MM.1S (cell line): ENCODE measurements at regions not wholly inside any gene's neighbourhood (a gene's known extent, or its start where the extent isn't known, plus 50 kb on each side); places are given as distances from the start of the nearest gene placed in this dataset.

ENCODE experiments used
- DNase-seq: peaks from one replicate; pipeline ENCODE4 v3.0.0-alpha.2; 2015
- H2AFZ ChIP-seq: fragments of 300-600 bp; sonication (generic); 2 replicates; pipeline ENCODE4 v1.6.0; 2016; ENCODE audit warnings: antibody characterized with exemption, low read length
- H3F3A ChIP-seq: fragments of 300-600 bp; sonication (generic); 2 replicates; pipeline ENCODE4 v1.6.1; 2016; ENCODE audit warnings: mild to moderate bottlenecking, antibody characterized with exemption, low read length, moderate library complexity, mixed read lengths; ENCODE audit not compliant: insufficient read depth
- H3K27ac ChIP-seq: fragments of 300-600 bp; sonication (generic); 2 replicates; pipeline ENCODE4 v1.5.1; 2016; ENCODE audit warnings: mild to moderate bottlenecking, low read length
- H3K27me3 ChIP-seq: fragments of 300-600 bp; sonication (generic); replicated peaks from 2 replicates; pipeline ENCODE4 v1.6.0; 2016; ENCODE audit warnings: low read length; ENCODE audit not compliant: insufficient read depth
- H3K36me3 ChIP-seq: fragments of 300-600 bp; sonication (generic); replicated peaks from 2 replicates; pipeline ENCODE4 v1.6.1; 2016; ENCODE audit warnings: mild to moderate bottlenecking, low read length, mixed read lengths; ENCODE audit not compliant: insufficient read depth
- H3K4me1 ChIP-seq: fragments of 300-600 bp; sonication (generic); 2 replicates; pipeline ENCODE4 v1.6.1; 2016; ENCODE audit warnings: low read length, mixed read lengths
- H3K4me2 ChIP-seq: fragments of 300-600 bp; sonication (generic); 2 replicates; pipeline ENCODE4 v1.6.0; 2016; ENCODE audit warnings: low read depth, low read length
- H3K4me3 ChIP-seq: fragments of 300-600 bp; sonication (generic); 2 replicates; pipeline ENCODE4 v1.5.1; 2016; ENCODE audit warnings: low read length, mixed read lengths
- H3K79me2 ChIP-seq: fragments of 300-600 bp; sonication (generic); 2 replicates; pipeline ENCODE4 v1.6.1; 2016; ENCODE audit warnings: mixed run types, low read length, mixed read lengths
- H3K9ac ChIP-seq: fragments of 300-600 bp; sonication (generic); 2 replicates; pipeline ENCODE4 v1.6.1; 2016; ENCODE audit warnings: low read length, mixed read lengths
- H3K9me2 ChIP-seq: fragments of 300-600 bp; sonication (generic); replicated peaks from 2 replicates; pipeline ENCODE4 v1.6.1; 2016; ENCODE audit warnings: mild to moderate bottlenecking, low read length, mixed read lengths; ENCODE audit not compliant: insufficient read depth
- H3K9me3 ChIP-seq: fragments of 300-600 bp; sonication (generic); replicated peaks from 2 replicates; pipeline ENCODE4 v1.6.1; 2016; ENCODE audit warnings: mild to moderate bottlenecking, low read length, mixed read lengths; ENCODE audit not compliant: insufficient read depth
- H4K20me1 ChIP-seq: fragments of 300-600 bp; sonication (generic); 2 replicates; pipeline ENCODE4 v1.6.1; 2016; ENCODE audit warnings: mild to moderate bottlenecking, low read length, moderate library complexity, mixed read lengths; ENCODE audit not compliant: insufficient read depth
- EZH2 ChIP-seq: fragments of 300-600 bp; sonication (generic); optimal IDR thresholded peaks from 2 replicates; pipeline ENCODE3; 2017; ENCODE audit warnings: low read depth, mild to moderate bottlenecking, antibody characterized with exemption, low read length, mixed read lengths
- EZH2phosphoT487 ChIP-seq: fragments of 300-600 bp; sonication (generic); IDR thresholded peaks from 2 replicates; pipeline ENCODE4 v1.6.1; 2018; ENCODE audit warnings: antibody characterized with exemption, low read length
- TF ChIP-seq, protein P1 (sequence below): fragments of 300-600 bp; sonication (generic); IDR thresholded peaks from 2 replicates; pipeline ENCODE4 v1.5.1; 2016; ENCODE audit warnings: antibody characterized with exemption, low read length, mixed read lengths

DNA sequence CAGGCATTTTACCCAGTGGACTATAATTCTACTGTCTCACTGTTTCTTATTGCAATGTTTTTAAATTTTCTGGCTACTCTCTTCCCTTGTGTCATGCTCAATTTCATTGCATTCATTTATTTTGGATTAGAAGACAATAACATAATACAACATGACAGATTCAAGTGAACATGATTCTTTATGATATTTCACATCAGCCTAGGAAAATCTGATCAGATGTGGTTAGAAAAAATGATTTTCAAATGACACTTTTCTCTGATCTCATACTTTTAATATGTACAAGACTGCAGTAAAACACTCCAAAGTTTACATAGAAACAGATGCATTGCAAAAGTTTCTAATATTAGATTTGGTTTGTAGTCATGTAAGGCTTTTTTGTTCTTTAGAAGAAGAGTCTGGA lies 586.0 kb downstream of the ACTRT1 start:
- no peak overlapping the region for H3K4me3 ChIP-seq

DNA sequence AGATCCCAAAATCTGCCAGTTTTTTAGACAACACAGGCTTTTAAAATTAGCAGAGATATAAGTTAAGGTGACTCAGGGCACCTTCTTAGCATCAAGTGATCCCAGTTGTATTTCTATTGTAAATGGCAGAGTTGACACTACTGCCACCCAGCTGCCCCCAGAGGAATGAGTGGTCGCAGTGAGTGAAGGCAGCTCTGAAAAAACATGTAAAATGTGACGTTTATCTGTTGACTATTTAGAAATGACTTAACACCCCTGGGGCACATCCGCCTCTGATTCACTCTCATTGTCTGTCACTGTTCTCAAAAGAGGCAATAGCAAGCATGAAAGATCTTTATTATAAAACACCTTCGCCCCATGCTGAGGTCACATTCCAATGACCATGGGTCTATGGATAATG lies 592.4 kb downstream of the ACTRT1 start:
- Histone ChIP-seq H3K27me3 (no peaks in the 10 kb centered on the region), H3K4me1 (no peaks in the 10 kb centered on the region), H3K9me2 (no peaks in the 10 kb centered on the region), H3K9ac (no peak overlapping the region), H3K4me2 (no peak overlapping the region), H3K4me3 (no peak overlapping the region), H3K79me2 (no peaks in the 10 kb centered on the region), H3K27ac (no peak overlapping the region), H3K36me3 (no peaks in the 10 kb centered on the region), H4K20me1 (no peaks in the 10 kb centered on the region), H3F3A (no peaks in the 10 kb centered on the region), H2AFZ (no peak overlapping the region), H3K9me3 (no peaks in the 10 kb centered on the region)
- DNase-seq: no peak
- TF ChIP-seq EZH2 (no peak), EZH2phosphoT487 (no peak)
- TF ChIP-seq, protein P1, sequence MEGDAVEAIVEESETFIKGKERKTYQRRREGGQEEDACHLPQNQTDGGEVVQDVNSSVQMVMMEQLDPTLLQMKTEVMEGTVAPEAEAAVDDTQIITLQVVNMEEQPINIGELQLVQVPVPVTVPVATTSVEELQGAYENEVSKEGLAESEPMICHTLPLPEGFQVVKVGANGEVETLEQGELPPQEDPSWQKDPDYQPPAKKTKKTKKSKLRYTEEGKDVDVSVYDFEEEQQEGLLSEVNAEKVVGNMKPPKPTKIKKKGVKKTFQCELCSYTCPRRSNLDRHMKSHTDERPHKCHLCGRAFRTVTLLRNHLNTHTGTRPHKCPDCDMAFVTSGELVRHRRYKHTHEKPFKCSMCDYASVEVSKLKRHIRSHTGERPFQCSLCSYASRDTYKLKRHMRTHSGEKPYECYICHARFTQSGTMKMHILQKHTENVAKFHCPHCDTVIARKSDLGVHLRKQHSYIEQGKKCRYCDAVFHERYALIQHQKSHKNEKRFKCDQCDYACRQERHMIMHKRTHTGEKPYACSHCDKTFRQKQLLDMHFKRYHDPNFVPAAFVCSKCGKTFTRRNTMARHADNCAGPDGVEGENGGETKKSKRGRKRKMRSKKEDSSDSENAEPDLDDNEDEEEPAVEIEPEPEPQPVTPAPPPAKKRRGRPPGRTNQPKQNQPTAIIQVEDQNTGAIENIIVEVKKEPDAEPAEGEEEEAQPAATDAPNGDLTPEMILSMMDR: no peak

More for the DNA sequence above, 586.0 kb downstream of the ACTRT1 start:
- Histone ChIP-seq H3K27ac (no peak overlapping the region), H3K9ac (no peak overlapping the region), H3K9me2 (no peaks in the 10 kb centered on the region), H3K4me1 (no peaks in the 10 kb centered on the region), H3K9me3 (no peaks in the 10 kb centered on the region), H3K27me3 (no peaks in the 10 kb centered on the region), H3K36me3 (no peaks in the 10 kb centered on the region), H3F3A (no peaks in the 10 kb centered on the region), H4K20me1 (no peaks in the 10 kb centered on the region), H3K79me2 (no peaks in the 10 kb centered on the region), H3K4me2 (no peak overlapping the region), H2AFZ (no peak overlapping the region)
- no peak for TF ChIP-seq EZH2
- TF ChIP-seq EZH2phosphoT487: no peak
- TF ChIP-seq, protein P1: no peak
- no peak for DNase-seq

DNA sequence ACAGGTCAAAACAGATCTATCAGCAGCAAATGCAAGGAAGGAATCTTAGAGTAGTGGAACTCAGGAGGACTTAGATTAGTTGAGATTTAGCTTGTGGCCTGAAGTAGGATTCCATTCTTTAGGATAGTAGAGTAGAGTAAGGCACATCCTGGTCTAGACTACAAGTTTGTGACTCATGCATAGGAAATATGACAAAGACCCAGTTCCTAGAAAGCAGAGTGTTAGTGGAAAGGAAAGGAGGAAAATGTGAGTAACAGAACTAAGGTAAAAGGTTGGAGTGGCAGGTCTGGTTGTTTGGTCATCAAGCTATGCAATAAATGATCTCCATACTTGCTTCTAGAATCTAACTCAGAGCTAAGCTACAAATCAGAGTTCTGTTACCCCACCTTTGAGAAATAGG lies 595.0 kb downstream of the ACTRT1 start:
- H3K79me2 ChIP-seq: no peaks in the 10 kb centered on the region
- H3K9ac ChIP-seq: no peak overlapping the region
- no peak overlapping the region for H3K27ac ChIP-seq
- no peaks in the 10 kb centered on the region for H3K27me3 ChIP-seq
- no peaks in the 10 kb centered on the region for H3K36me3 ChIP-seq
- H3K4me2 ChIP-seq: no peak overlapping the region
- H3K9me2 ChIP-seq: no peaks in the 10 kb centered on the region
- H3K9me3 ChIP-seq: no peaks in the 10 kb centered on the region
- H3K4me3 ChIP-seq: no peak overlapping the region
- no peaks in the 10 kb centered on the region for H3F3A ChIP-seq
- H4K20me1 ChIP-seq: no peaks in the 10 kb centered on the region
- TF ChIP-seq, protein P1: no peak
- no peak for TF ChIP-seq EZH2phosphoT487
- TF ChIP-seq EZH2: no peak
- H3K4me1 ChIP-seq: no peaks in the 10 kb centered on the region
- no peak for DNase-seq
- no peak overlapping the region for H2AFZ ChIP-seq
